ENCODE measurements at regions not wholly inside any gene's neighbourhood (a gene's known extent, or its start where the extent isn't known, plus 50 kb on each side); places are given as distances from the start of the nearest gene placed in this dataset.
A peak's percentile ranks its signal among the peaks of the same experiment; 100 is the strongest.

DNA sequence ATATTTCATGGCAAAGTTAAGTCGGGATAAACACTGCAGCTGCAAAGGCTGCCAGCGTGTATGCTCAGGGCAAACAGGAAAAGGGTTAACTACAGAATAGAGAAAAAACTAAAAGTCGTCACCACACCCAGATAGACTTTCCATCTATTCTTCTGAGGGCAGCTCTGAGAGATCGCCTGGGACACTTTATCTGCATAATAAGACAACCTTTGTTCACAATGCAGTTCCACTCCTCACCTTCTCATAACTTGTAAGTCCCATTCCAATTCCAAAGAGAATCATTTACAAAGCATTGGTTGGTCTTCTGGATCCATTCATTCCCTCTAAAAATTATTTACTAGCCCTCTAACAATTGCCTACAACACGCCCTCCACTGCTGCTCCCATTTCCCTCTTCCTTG, 437.4 kb downstream of the RND3 start:
- DNase-seq (ENCODE audit: low read depth in 2 of 2): no peak

DNA sequence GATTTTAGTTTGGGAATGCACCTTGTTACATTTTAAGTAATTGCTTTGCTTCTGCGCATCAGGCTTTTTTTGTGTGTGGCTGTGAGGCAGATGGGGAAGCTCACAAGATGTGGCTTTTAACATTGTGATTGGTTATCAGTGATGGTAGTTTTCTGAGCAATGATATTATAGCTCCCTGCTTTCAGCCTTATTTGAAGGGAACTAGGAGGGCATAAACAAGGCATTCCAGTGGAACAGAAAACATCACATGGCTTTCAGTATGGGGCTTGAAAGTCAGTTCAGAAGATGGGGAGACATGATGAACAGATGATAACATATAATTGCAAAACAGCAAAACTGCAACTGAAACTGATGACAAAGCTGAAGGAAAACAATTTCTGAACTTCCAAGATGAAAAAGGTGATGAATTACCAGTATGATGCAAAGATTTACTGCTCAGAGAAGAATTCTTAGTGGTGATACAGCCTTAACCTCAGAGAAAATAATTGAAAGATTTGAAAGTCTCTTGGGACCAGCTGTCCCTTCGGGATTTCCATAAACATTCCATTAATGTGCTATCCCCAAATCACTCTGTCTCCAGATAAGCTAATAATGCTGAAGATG, 439.7 kb downstream of the RND3 start:
- no peak for DNase-seq (ENCODE audit: low read depth in 2 of 2)

DNA sequence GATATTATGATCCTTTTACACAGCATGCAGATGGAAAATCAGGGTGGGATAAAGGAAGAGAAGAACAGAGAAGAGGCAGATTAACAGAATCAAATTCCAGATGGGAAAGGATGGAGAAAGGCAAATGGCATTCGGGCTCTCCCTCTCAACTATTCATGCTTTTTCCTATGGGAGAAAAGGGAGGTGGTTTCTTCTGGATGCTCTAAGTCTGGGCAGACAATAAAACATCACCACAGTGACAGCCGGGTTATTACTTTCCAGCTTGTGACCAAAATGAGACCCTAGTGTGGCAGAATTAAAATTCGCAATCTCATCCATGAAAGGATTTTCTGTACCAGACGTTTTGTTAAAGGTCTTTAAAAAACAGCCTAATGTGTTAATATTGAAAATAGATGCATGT, 440.7 kb downstream of the RND3 start:
- DNase-seq (ENCODE audit: low read depth in 2 of 2): no peak

DNA sequence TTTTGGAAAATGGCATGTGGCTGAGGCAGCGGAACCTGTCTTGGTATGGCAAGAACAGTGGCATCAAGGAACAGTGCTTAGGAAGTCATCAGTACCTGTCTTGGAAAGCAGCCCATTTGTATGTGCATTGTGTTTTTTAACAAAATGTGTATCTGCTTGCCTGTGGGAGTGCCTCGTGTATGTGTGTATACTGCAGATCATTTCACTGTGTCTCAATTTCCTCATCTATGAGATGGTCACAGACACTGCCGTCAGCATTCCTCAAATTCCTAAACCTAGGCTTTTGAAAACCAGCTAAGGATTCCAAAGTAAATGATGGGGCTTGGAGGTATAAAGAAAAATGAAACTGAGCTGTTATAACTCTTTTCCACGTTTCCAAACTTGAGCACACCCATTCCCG, 441.3 kb downstream of the RND3 start:
- no peak for DNase-seq (ENCODE audit: low read depth in 2 of 2)

DNA sequence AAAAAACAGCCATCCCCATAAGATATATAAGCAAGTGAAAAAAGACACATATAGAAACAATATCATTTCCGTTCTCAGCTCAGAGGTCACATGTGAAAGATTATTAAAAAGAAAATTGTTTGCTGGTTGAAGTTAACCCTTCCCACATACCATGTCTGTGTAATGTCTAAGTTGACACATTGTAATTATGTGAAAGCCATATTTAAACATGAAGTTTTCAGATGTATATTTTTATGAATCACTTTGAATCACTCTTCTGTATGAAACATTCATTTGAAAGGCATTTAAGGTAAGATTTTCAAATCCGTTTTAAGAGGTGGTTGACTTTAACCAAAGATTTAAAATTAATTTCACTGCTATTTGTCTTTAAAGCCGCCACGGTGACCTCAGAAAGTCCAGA, 441.9 kb downstream of the RND3 start:
- DNase-seq (ENCODE audit: low read depth in 2 of 2): no peak

DNA sequence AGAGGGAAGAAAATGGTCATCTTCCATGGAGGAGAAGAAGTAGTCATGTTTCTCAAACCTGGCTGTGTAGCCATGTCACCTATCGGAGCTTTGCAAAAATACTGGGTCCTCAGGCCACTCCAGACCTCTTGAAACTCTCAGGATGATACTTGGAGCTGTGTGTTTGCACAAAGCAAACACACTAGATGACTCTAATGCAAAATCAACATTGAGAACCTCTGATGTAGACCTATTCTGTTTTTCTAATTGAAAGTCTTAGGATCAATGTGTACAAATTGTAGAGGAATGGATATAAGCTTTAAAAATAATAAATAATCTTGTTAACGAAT, 444.3 kb downstream of the RND3 start:
- no peak for DNase-seq (ENCODE audit: low read depth in 2 of 2)

DNA sequence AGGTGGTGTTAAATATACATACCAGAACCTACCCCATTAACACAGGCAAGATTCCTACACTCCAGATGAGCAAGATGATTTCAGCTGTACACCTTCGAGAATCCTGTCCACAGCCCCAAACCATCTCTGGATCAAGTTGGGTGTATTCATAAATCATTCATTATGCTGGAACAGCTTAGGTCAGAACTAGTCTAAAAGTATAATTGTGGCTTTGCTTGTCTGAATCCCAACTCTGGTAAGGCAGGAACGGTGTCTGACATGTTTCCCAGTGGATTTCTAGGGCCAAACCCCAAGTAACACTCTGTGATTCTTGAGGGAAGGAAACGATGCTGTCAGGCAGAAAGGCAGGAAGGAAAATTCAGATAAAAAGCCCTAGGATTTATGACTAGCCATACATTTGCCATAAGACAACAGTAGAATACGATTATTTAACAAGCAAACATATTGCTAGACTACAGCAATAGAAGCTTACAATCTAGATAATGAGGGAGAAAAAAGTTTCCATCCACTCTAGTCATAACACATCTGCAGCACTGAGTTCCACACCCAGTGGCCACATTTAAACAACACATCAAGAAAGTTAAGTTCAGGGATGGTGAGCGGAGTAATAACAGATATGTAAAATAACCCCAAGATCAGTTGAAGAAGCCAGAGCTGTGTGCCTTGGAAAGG, 444.8 kb downstream of the RND3 start:
- DNase-seq (ENCODE audit: low read depth in 2 of 2): no peak

DNA sequence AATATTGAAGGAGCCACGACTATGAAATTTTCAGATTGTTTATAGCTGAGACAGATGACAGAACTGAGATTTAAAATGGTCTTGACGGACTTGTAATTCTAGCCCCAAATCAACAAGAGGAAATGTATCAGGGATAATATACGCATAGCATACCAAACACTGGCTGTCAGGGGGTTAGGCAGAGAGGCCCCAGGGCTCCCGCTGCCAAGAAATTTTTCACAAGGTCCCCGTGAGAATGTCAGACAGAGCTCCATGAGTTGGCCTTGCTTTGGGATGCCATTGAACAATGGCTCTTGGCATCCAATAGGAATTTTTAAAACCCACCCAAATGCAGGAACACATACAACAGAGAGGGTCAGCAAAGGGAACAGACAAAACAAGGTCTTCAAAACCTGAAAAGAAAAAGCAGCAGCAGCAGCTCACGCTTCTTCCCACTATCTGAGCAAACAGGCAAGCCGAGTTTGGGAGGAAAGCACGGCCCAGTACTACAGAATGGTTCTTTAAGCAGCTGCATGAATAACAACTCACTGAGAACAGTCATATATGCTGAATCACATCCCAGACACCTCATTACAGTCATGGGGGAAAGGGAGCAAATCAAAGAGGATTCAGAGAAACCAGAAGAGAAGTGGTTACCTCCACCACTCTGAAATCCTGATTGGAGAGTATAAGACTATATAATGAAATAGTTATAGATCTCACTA, 445.6 kb downstream of the RND3 start:
- no peak for DNase-seq (ENCODE audit: low read depth in 2 of 2)

DNA sequence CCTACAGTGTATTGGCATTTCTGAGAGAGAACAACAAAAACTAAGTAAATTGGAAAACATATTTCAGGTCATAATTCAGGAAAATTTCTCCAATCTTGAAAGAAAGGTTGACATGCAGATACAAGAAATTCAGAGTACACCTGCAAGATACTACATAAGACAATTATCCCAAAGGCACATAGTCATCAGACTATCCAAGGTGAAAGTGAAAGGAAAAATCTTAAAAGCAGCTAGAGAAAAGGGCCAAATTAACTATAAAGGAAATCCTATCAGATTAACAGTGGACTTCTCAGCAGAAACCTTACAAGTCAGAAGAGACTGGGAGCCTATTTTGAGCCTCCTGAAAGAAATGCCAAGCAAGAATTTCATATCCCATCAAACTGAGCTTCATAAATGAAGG, 449.0 kb upstream of the MMADHC start:
- DNase-seq (ENCODE audit: low read depth in 2 of 2): no peak

DNA sequence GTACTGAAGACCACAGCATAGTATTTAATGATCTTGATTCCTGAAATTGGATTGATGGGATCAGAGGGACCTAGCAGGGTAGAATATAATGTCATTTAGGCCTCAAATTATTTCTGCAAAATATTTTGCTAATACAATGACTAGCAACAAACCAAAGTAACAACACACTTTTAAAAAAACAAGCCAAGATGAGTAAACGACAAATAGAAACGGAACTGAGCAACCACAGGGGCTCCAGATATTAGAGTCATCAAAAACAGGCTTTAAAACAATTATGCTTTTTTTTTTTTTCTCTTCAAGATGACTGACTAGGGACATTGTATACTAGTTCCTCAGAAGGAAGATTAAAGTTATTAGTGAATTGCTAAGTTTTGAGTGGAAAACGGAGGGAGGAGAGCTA, 447.1 kb upstream of the MMADHC start:
- no peak for DNase-seq (ENCODE audit: low read depth in 2 of 2)

DNA sequence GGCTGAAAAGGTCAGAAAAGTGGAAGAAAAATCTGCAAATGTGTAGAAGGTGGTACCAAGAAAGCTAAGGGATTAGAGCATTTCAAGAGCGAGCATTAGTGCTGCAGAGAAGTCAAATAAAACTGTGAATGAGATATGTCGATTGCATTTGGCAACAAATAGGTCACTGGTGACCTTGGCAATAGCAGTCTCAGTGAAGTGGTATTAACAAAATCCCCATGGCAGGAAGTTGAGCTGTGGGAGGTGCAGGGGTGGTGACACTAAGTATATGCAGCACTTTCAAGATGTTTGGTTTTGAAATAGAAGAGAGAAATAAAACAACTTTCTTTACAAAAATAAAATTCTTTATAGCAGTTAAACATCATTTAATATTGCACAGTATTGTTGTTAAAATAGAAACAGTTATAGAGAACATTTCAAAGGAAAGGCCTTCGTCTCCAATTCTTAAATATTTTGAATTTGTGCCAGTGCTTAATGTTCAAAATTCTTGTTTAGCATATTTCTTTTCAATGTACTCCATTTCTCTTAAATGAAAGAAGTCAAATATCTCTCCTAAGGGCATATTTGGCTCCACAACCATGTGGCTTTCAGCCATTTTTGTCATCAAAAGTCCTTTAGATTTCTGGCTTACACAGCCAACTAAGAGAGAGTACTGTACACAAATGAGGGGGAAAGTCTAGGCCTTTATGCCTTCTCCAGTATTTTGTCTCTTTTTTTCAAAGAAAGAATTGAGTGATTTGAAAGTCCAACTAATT, 443.0 kb upstream of the MMADHC start:
- no peak for DNase-seq (ENCODE audit: low read depth in 2 of 2)

DNA sequence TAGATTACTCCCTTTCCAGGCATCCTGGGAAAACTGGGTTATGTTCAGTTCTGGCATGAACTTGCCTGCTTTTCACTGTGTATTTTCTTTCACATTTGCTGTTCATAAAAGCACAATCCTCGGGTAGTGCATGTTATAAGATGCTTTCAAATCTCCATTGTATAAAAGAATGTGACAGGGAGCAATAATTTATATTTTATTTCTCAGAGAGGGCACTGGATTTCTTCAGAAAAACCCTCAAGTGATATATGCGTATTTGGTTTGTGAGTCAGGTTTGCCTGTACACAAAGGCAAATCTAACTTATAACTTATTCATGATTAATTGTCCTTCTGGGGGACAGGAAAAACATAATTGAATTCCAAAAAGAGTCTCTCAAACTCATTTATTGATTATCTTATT, 440.7 kb upstream of the MMADHC start:
- no peak for DNase-seq (ENCODE audit: low read depth in 2 of 2)

DNA sequence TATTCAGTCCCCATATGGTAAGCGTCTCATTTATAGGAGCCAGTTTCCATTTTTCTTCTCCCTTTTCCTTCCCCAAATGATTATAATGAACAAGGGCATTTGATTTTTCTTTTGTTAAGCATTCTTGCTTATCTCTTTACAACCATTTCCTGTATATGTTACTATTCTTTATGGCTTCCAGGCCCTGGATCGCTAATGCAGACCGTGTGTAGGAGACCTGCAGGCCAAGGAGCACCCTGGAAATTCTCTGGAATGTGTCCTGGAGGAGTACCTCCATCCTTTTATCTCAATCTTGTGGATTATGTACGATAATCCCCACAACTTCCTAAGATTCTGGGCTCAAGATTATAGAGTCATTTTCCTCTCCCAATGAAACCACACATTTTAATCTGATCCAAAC, 439.6 kb upstream of the MMADHC start:
- DNase-seq (ENCODE audit: low read depth in 2 of 2): no peak

DNA sequence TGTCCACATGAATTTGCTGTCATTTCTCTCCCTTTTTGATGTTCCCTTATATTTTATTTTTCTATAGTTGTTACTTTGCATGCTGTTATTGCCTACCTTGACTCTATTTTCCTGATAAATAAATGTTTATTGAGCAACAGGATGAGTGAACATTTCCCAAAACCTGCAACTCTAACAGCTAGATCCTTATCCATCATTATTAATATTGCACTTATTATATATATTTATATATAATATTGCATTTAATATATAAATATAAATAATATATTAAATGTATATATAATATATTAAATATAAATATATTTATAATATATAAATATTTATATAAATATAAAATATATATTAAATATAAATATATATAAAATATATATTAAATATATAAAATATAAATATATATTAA, 436.1 kb upstream of the MMADHC start:
- no peak for DNase-seq (ENCODE audit: low read depth in 2 of 2)

DNA sequence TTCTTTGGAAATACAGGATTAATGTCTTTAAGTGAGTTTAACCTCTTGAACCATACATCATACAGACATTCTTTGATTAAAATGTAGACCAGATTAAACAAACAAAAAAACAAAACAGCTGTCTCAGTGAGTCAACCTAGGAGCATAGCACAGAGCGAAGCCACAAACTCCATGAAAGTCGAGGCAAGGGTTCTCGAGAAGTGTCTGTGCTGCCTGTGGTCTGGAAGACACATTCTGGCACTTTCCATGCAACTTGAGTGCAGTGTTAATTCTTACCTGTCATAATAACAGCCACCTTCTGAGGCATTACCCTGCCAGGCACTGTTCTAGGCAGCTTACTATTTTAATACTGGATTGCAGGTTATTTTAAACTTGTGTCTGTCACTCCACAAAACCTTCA, 435.5 kb upstream of the MMADHC start:
- peak in 1 of 2 donors; percentile 1 for DNase-seq (ENCODE audit: low read depth in 2 of 2)

DNA sequence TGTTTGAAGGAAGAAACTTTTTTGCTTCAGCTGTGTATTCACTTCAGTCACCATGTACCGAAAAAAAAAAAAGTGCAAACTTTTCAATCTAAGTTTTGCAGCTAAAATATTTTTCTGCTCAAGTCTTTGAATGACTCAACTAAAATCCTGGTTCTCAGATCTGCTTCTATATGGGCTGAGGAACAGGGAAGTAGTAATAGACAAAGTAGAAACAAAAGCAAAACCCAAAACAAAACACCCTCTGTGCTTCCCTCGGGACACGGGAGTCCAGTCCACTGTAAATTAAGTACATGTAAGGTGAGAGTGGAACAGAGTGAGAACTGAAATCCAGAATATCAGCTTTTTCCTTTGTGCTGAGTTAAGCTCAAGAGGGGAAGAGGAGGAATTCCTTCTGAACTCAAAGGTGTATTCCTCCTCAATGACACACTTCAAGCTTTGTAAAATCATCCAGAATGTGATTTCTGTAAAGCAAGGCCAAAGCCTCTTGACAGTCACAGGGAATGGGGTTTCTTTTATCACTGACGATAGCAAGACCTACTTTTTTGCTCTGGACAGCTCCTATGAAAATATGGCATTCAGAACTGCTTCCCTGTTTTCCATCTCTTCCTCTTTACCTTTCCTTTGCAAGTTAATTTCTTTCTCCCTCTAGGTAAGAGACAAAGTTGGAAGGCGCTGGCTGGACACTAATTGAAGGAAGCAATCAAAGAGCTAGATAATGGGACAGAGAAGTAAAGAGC, 433.5 kb upstream of the MMADHC start:
- no peak for DNase-seq (ENCODE audit: low read depth in 2 of 2)

DNA sequence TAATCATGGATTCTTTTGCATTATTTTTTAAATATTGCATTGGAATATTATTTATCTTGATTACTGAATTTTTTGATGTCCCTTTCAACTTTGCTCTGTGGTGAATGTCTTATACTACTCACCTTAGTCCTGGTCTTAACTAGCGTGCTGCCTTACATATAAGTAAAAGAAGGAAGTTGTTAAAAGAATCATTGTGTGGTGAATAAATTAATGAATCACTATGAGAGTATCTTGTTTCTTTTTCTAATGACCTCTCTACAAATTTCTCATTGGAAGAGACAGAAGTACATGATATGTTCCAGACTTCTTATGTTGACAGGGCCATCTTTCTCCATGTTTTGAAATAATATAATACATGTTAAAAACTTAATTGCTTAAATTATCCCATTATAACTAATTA, 432.6 kb upstream of the MMADHC start:
- DNase-seq (ENCODE audit: low read depth in 2 of 2): no peak

DNA sequence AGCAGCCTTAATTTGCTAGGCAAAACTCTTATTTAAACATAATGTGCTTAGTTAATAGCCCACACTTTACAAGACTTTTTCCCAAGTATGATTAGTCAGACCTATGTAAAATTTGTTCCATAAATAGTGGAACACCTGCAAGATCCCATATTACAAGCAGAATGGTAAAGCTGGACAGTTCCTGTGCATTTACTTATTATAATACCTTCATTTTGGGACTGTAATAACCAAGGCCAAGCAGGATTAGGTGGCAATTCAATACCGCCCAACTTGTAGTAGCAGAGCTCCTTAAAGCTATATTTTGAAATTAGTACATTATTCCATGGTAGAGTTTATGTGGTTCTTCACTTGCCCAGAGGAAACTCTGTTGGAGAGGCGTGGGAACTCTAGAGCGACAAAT, 431.5 kb upstream of the MMADHC start:
- DNase-seq (ENCODE audit: low read depth in 2 of 2): no peak

DNA sequence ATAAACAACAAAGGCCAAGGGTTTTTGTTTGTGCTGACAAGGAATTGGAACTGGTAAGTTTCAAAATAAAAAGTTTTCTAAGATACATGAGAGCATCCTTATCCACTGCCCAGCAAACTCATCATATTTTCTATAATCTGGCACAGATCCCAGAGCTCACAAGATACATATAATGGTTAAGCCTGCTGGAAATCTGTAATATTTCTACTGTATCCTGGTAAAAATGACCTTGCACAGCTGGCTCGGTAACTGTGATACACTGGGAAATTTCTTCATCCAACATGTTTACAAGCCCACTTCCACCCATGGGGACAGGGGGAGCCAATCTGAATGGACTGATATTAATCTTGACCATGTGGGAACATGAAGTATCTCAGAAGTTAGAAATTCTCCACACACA, 425.4 kb upstream of the MMADHC start:
- no peak for DNase-seq (ENCODE audit: low read depth in 2 of 2)

DNA sequence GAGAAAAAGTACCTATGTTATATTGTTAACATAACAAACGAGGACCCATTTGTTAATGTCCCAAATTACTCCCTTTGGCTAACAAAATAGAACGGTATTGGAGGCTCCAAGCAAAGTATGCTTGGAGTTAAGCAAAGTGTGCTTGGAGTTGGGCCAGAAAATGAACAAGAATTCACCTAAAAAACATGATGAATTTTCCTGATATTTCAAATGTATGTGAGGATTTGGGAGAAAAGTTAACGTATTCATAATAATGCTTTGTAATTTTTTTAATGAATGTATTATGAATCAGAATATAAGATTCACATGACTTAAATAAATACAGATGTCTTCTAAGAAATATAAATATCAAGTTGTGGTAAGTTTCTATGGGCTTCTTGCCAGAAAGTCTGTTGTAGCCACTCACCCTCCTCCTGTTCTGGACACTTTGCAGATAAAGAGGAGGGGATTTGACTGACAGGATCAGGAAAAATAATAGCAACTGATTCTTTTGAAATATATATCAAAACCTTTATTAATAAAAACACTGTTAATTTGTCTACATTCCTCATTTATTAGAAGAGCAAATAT, 423.7 kb upstream of the MMADHC start:
- no peak for DNase-seq (ENCODE audit: low read depth in 2 of 2)

DNA sequence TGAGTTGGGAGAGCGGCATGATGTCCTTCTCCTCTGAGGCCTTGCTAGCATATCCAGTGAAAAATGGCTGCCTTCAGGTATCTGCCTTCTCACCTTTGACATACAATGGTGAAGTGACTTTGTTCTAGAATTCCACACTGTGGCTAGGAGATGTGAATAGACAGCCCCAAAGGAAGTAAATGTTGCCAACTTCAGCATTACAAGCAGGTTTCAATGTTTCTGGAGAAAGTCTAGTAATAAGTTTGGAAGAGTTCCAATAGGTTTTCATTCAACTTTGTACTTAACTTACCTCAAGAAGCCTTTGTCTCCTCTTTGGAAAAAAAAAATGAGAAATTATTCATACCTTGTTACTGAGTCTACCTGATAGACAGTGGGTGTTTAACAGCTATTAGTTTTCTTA, 421.3 kb upstream of the MMADHC start:
- no peak for DNase-seq (ENCODE audit: low read depth in 2 of 2)
